GM18861 (cell line): ENCODE measurements at regions not wholly inside any gene's neighbourhood (a gene's known extent, or its start where the extent isn't known, plus 50 kb on each side); places are given as distances from the start of the nearest gene placed in this dataset.
"Not testable (repeated sequence)": the region's sequence is repeated elsewhere in the genome, so short reads cannot be mapped to it uniquely, and the experiment has no call there.

Experiments used
- ATAC-seq: cut with Tn5 transposase; IDR thresholded peaks from one replicate; pipeline ENCODE4 v1.9.1; 2021; ENCODE audit not compliant: unreplicated experiment

DNA sequence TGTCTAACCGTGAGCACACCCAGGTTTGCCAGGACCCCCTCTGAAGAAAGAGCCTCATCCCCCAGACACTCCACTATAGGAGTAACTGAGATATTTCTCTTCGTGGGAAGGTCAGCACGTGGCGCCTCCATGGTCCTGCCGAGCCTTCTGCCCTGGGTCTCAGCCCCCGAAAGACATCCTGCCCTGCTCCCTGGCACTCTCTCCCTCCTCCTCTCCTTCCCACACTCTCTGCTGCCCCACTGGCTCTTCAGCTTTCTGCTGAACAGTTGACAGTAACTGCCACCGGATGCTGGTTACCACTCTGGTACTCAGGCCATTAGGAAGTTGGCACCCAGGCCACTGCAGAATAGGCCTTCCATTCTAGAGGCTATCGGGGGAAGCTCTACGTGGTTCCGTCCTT lies 185.2 kb downstream of the UACA start:
- ATAC-seq: no peak

DNA sequence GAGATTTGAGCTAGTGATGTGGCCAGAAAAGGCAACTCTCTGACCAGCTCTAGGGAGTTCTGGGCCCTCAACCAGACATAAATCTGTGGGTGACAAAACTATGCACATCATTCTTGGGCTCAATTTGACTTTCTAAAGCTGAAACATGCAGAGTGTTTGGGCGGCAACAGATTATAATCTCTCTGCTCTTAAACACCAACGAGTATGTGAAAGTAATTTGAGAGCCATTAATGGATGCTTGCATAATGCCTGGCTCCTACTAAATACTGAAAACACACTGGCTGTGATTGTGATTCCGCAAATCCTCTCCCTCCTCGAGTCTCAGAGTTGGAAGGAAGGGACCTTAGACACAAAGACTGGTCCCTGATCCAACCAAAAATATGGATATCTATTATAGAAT lies 186.7 kb downstream of the UACA start:
- no peak for ATAC-seq

DNA sequence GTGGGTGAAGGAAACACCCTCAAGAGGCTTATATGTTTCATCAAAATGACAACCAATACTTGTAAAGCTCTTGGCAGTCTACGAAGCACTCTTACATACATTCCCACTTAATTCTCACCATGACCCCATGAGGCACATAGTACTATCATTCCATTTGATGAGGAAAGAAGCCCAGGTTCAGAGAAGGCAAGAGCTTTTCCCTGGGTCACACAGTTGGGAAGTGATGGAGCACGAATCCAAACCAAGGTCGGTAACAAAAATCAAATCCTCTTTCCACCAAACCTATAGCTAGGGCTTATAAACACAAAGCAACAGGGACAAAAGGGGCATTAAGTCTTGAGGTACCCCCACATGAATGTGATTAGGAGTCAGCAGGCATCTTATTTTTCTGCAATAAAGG lies 187.1 kb downstream of the UACA start:
- ATAC-seq: no peak

DNA sequence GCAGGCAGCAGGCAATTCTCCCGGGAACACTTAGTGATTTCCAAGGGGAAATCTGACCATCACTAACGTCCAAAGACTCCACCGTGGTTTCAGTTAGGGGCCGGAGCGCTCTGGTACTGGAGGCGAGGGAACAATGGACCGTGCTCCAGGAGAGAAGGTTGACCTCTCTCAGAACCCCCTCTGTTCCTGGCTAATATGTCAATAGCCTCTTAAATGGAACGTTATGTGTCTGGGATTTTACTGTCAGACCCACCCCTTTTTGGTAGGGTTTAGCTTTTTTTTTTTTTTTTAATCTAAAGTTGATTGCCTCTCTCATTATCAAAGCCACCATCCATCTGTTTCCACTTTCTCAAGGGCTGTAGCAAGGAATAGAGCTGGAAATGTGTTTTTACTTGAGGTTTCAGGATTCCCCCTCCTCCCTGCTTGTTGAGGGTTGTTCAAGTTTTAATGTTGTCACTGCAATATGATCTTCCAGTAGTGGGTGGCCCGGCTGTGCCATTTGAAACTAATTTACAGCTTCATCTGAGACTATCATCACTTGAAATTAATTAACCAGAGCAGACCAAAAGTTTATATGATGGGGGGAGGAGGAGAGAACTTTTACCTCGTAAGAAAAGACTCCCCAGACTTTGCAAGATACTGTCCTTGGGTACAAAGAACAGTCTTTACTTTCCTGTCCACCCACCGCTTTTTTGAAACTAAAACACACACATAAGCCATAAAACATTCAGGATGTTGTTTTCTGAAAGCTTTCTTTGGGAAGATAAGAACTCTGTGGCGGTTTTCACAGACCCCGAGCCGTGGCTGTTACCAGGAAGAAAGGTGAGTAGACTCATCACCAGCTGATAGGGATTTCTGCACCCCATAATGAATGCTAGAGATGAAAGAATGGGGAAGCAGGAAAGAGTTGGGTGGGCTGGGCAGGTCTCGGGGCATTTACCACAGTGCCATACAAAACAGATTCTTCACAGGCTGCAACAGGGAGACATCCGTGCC lies 187.8 kb downstream of the UACA start:
- no peak for ATAC-seq

DNA sequence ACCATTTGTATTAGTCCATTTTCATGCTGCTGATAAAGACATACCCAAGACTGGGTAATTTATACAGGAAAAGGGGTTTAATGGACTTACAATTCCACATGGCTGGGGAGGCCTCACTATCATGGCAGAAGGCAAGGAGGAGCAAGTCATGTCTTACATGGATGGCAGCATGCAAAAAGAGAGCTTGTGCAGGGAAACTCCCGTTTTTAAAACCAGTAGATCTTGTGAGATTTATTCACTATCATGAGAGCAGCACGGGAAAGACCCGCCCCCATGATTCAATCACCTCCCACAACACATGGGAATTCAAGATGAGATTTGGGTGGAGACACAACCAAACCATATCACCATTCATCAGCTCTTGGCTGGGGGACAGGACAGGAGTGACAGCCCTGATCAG lies 189.0 kb downstream of the UACA start:
- ATAC-seq: not testable (repeated sequence)

DNA sequence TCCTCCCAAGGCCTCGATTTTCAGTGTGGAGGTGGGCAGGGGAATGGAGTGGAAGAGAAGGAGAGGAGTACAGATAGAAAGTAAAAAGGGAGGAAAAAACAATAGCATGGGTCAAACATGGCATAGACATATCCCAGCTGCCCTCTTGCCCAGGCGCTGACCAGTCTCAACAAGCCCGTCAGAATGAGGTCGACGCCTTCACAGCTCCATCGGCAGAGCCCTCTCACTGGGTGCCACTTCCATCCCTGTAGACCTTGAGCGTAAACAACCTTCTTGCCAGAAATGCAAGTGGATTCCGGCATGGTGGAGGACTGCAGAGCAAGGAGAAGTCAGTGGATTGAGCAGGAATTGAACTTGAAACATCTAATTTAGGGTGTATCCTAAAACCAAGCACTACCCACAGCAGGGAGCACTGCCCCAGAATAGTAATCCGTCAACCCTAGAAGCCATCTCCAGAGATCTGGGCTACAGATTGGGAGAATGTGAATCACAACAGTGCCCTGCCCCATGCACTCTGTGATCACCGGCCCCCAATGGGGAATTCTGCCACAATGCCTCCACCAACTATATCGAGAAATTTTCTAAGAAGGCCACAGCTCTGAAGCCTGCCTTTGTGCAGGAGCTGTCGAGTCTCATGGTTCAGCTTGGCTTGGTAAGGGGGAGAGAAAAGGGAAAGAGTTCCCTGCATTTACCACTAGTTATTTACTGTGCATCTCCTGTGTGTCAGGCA lies 190.1 kb downstream of the UACA start:
- ATAC-seq: no peak

DNA sequence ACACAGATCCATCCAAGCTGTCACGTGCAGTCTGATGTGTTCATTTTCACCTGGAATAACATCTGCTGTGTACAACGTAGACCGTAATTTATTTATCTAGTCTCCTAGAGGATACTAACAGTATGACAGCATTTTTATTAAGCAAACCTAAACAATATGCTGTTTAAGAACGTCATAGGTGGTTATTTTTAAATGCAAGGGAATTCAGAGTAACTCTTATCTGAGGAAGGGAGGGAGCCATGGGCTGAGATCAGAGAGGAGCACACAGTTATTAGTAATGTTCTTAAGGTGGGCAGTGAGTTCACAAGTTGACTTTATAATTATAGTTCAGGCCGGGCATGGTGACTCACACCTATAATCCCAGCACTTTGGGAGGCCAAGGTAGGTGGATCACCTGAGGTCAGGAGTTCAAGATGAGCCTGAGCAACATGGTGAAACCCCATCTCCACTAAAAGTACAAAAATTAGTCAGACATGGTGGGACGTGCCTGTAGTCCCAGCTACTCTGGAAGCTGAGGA lies 193.6 kb downstream of the UACA start:
- no peak for ATAC-seq

DNA sequence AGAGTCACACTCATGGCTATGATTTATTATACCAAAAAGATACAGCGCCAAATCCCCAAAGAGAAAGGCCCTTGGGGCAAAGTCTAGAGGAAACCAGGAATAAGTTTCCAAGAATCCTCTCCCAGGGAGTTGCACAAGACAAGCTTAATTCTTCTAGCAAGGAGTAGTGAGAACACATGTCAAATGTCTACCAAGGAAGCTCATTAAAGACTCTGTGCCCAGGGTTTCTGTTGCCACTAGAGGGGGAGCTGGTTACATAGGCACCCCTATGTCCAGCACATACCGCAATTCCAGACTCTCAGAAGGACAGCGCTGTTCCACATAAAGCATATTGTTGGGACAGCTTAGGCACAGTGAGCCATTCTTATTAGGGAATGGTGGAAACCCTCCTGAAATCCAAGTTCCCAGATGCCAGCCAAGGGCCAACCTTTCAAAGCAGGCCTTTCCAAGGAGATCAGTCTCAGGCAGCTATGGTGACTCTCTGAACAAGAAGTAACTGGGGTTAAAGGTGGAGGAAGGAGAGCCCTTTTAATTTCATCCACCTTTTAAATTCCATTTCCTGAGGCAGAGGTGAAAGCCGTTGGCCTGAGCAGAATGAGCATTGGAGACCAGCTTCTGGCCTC lies 194.2 kb downstream of the UACA start:
- ATAC-seq: no peak

DNA sequence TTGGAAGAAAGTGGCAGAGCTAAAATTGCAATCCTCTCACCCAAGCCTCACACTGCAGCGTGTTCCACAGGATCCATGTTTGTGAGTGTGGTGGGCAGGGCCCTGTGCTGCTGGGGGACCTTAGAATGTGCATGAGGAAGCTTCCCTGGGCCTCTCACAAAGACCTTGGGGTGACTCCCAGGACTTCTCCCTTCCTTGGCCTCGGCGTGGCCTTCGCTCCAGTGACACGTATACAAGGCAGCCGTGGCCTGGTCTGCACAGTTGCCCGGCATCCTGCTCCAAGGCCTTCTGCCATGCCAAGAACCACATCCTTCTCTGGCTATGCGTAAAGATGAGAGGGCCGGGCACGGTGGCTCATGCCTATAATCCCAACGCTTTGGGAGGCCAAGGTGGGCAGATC lies 196.4 kb downstream of the UACA start:
- ATAC-seq: no peak

DNA sequence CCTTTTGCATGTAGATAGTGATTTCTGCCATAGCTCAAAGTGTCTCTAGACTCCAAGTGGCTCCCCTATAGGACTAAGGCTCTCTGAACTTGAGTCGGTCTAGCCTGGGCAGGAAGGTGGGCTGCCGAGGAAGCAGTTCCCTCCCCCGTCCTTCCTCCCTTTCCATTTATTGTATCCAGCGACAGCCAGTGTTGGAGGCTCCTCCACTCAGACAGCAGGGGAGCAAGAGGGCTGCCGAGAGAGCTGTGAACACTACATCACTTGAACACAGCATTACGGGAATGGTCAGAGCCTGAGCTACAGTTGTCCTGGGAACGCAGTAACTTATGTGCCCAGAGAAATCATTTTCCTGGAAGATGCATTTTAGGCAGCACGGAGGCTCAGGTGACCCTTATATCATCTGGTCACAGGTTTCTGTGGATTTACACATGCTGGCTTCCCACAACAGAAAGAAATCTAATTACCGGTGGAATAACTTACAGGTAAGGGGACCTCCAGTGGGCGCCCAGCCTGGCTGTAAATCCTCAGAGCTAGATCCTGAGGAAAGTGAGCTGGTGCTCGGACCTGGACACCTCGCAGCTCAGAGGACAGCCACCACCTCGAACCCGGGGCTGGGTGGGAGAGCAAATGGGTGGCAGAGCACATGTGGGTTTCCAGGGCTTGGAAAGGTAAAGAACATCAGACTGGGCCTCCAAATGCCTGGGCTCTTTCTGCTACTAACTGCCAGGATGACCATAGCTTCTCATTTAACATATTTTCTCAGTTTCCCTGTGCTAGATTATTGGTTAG lies 197.1 kb downstream of the UACA start:
- no peak for ATAC-seq

DNA sequence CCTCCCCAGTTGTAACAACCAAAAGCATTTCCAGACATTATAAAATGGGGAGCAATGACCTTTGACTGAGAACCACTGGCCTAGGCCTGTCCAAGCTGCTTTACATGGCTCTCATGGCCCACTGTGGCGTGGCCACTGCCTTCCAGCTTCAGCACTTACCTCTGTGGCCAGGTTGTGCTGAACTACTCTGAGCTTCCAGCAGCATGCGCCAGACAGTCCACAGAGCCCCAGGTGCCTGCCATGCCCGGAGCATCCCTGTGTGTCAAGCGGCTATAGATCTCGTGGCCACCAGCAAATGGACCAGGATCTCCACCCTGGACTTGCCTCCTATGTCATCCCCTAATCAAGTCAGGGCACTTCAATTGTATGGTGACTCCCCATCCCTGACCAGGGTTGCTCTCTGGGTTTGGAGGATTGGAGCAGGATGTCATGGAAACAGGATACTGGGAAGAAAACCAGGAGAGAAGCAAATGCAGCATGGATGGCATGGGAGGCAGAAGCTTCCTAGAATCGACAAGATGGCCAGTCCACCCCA lies 199.7 kb downstream of the UACA start:
- no peak for ATAC-seq

DNA sequence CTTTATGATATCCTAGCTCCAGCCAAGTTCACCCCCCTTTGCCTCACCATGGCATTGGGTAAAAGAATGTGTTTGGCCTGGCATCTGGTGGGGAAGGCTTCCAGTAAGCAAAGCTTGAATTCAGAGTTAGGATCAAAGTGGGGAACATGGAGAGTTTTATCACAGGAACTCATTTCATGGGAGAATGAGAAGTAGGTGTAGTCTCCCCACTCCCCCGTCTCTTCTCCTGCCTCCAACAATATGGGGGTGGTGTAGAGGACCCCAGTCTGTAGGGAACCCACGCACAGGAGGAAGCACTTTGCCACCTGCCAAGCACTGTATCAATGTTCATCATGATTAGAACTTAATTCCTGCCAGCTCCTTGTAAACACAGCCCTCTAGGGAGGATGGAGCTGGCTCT lies 200.5 kb downstream of the UACA start:
- no peak for ATAC-seq

DNA sequence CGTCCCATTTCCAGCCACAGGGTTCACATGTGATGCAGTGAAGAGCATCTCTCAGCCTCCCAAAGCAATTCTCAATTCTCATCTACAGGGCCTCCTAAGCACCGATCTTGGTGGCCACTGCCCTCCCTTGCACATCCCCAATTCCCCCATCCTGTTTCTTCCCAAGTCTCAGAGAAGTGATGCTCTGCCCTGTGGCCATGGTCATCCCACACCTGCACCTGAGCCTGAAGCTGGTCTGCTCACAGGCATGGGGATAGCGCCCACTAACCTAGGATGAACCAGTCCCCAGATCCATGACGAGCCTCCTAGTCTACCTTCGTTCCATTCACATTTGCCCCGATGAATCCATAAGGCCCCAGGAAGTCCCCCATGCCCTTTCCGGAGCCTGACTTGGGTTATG lies 201.5 kb downstream of the UACA start:
- no peak for ATAC-seq

DNA sequence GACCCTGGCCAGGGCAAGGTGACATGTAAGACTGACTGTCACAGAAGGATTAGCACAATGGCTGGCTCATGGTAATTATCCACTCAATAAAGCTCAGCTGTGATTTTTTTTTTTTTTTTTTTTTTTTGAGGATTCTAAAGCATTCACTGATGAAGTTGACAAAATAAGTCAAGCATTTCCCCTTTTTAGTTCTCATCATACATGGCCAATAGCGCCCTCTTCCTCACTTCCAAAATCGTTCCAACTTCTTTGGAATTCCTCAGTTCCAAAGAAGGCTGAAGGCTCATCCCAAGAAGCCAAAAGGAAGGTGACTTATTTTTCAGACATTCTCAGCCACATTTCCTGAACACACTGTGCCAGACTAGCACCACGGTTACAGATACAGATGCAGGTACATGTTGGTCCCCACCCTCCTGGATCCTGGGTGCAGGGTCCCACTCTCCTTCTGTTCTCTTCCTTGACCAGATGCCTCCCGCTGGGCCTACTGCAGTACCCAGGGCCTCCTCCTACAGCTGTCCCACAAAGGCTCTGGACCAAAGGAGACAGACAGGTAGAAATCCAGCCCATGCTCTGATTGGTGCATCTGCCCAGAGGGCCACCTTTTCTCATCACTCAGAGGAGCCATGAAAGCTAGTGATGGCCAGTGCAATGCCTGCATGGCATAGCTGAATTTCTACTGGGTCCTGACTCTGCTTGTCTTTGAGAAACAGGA lies 202.6 kb downstream of the UACA start:
- no peak for ATAC-seq

DNA sequence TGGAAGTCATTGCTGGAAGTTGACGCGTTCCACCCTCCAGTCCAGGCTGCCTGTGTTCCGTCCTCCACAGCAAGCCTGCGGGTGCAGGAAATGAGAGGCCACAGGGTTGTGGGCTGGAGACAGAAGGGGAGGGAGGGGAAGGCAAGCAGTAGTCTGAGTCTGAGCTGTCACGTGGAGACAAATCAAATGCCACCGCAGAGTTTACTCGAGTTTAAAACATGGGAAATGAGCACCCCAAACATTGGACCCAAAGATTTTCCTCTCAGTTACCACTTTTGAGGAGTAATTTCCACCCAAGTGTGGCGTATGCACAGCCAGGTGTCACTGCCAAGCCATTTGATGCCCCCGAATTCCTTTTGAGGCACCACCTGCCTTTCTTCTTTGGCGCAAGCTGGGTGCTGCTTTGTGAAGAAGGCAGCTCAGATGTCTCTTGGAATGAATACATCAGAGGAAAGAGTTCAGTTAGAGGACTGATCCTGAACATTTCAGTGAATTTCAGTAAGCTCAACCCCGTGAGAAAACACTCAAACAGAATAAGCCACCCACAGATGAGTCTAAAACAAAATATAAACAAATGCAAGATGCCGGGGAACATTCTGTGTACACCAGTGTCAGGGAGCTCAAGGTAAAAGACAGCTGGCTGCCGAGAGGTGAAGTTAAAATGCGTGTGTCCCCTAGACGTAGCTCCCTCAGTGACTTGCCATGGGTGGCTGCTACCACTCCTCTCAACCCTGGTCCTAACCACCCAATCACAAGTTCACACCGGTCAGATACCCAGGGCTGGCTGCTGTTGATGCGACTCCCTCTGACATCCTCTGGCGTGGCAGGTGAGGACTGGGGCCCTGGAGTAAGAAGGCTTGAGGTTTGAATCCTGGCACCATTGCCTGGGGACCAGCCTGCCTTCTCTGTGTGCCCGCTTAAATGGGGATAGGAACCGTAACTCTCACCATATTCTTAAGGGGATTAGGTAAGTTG lies 203.8 kb downstream of the UACA start:
- no peak for ATAC-seq

DNA sequence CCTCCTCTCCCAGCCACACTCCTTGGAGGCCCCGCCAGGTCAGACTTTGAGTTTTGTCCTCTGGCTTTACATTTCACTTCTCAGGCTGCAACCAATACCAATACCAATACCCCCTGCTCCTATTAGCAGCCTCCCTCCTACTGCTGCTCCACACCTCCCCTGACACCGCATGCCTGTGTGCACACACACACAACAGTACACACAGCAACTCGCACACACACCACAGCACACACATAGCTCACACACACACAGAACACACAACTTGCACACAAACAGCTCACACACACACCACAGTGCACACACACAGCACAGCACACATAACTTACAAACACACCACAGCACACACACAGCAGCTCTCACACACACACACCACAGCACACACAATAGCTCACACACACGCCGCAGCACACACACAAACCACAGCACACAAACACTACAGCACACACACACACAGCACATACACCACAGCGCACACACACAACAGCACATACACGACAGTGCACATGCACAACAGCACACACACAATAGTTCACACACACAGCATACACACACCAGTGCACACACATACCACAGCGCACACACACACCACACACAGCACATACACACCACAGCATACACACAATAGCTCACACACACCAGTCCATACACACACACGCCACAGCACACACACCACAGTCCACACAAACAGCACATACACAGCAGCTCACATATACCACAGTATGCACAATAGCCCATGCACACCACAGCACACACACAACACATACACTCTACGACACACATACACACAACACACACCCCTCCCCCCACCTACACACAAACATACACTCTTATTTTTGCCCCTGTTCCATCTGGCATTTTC lies 204.7 kb downstream of the UACA start:
- no peak for ATAC-seq

DNA sequence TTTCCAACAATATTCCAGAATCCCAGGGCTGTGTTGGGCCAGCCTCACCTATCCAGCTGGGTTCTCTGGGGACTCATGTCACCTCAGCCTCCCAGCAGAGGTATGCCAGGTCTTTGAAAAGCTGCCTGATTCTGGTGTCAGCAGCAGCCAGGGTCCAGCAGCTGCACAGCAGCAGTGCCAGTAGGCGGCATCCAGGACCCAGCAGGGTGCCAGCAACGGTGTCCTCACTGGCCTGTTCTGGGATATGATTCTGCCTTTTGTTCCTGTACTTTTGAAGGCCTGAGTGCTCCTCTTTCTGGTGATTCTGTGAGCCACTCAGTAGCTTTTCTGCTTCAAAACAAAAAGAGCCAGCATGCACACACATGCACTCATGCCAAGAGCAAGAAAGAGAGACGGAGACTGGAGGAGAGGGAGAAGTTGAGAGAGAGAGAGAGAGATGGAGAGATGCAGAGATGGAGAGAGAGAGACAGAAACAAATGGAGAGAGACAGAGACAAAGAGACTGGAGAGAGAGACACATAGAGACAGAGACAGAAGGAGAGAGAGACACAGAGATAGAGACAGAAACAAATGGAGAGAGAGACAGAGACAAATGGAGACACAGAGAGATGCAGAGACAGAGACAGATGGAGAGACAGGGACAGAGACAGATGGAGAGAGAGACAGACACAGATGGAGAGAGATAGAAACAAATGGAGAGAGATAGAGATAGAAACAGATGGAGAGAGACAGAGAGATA lies 205.7 kb downstream of the UACA start:
- ATAC-seq: no peak
